CD4-positive, alpha-beta T cell treated with Interleukin-17A for 1 hour (primary cell): ENCODE measurements at regions not wholly inside any gene's neighbourhood (a gene's known extent, or its start where the extent isn't known, plus 50 kb on each side); places are given as distances from the start of the nearest gene placed in this dataset.

ENCODE experiments used
- DNase-seq: peaks from one replicate; pipeline ENCODE4 v3.0.0-alpha.2; 2020

- no peak for DNase-seq
Measured at GRCh38 chr1:193740762-193741161, 554.3 kb upstream of the B3GALT2 start.

- no peak for DNase-seq
Measured at GRCh38 chr1:193736507-193736906, 550.1 kb upstream of the B3GALT2 start.

GRCh38 chr1:193733674-193734073 is 547.3 kb upstream of the B3GALT2 start:
- no peak for DNase-seq

GRCh38 chr1:193730017-193730416 is 543.6 kb upstream of the B3GALT2 start:
- no peak for DNase-seq

- DNase-seq, result no peak
Measured at GRCh38 chr1:193729429-193729828, 543.0 kb upstream of the B3GALT2 start.

GRCh38 chr1:193727850-193728249 is 541.4 kb upstream of the B3GALT2 start:
- no peak for DNase-seq

GRCh38 chr1:193726722-193727121 is 540.3 kb upstream of the B3GALT2 start:
- DNase-seq, result no peak

GRCh38 chr1:193712392-193712791 is 526.0 kb upstream of the B3GALT2 start:
- no peak for DNase-seq

GRCh38 chr1:193709607-193710006 is 523.2 kb upstream of the B3GALT2 start:
- no peak for DNase-seq

- DNase-seq, result no peak
Measured at GRCh38 chr1:193707271-193708021, 521.0 kb upstream of the B3GALT2 start.

GRCh38 chr1:193706766-193707165 is 520.4 kb upstream of the B3GALT2 start:
- no peak for DNase-seq

GRCh38 chr1:193705554-193705981 is 519.2 kb upstream of the B3GALT2 start:
- no peak for DNase-seq

- no peak for DNase-seq
Measured at GRCh38 chr1:193703655-193704054, 517.2 kb upstream of the B3GALT2 start.

- no peak for DNase-seq
Measured at GRCh38 chr1:193703121-193703520, 516.7 kb upstream of the B3GALT2 start.

GRCh38 chr1:193701759-193702158 is 515.3 kb upstream of the B3GALT2 start:
- DNase-seq, result no peak

GRCh38 chr1:193700710-193701355 is 514.4 kb upstream of the B3GALT2 start:
- DNase-seq, result no peak

- no peak for DNase-seq
Measured at GRCh38 chr1:193699261-193699660, 512.8 kb upstream of the B3GALT2 start.

GRCh38 chr1:193697776-193698175 is 511.4 kb upstream of the B3GALT2 start:
- no peak for DNase-seq

GRCh38 chr1:193697115-193697762 is 510.8 kb upstream of the B3GALT2 start:
- no peak for DNase-seq

GRCh38 chr1:193694741-193695140 is 508.3 kb upstream of the B3GALT2 start:
- DNase-seq, result no peak

- no peak for DNase-seq
Measured at GRCh38 chr1:193685986-193686385, 499.6 kb upstream of the B3GALT2 start.

- DNase-seq, result no peak
Measured at GRCh38 chr1:193681422-193681821, 495.0 kb upstream of the B3GALT2 start.

- DNase-seq, result no peak
Measured at GRCh38 chr1:193680924-193681316, 494.5 kb upstream of the B3GALT2 start.
